Vagina (tissue), 2 donors: ENCODE measurements at regions not wholly inside any gene's neighbourhood (a gene's known extent, or its start where the extent isn't known, plus 50 kb on each side); places are given as distances from the start of the nearest gene placed in this dataset.

Source experiments
- CTCF ChIP-seq, 3 experiments: fragments of 450-650 bp in 2 of 3; fragments of 200-600 bp in 1 of 3; sonication (generic) in 1 of 3; IDR thresholded peaks; one replicate each; pipeline ENCODE4 v1.5.1; 2017 to 2019; ENCODE audit warnings: antibody characterized with exemption in 3 of 3, mild to moderate bottlenecking in 2 of 3, moderate library complexity in 2 of 3
- POLR2A ChIP-seq, 2 donors: fragments of 450-650 bp; IDR thresholded peaks; one replicate each; pipeline ENCODE4 v1.6.1; 2017; ENCODE audit warnings: antibody characterized with exemption in 2 of 2, mild to moderate bottlenecking in 2 of 2, moderate library complexity in 2 of 2
- POLR2AphosphoS5 ChIP-seq, 2 donors: sonication (generic); formaldehyde crosslinking; IDR thresholded peaks; one replicate each; pipeline ENCODE4 v1.9.0; 2017; ENCODE audit warnings: antibody characterized with exemption in 2 of 2, mild to moderate bottlenecking in 2 of 2, low read depth in 1 of 2; ENCODE audit not compliant: insufficient read depth in 1 of 2

- TF ChIP-seq CTCF (IDR thresholded peaks at IDR 0.05) (no peak), POLR2A (IDR thresholded peaks at IDR 0.05) (no peak), POLR2AphosphoS5 (IDR thresholded peaks at IDR 0.05; ENCODE audit: insufficient read depth in 1 of 2, low read depth in 1 of 2) (no peak)
Measured at GRCh38 chr6:97805596-97805995, 522.6 kb upstream of the MMS22L start.
